K562 (cell line): ENCODE measurements at regions not wholly inside any gene's neighbourhood (a gene's known extent, or its start where the extent isn't known, plus 50 kb on each side); places are given as distances from the start of the nearest gene placed in this dataset.

Experiments
- CBX8 ChIP-seq: fragments of 200-600 bp; sonication (generic); IDR thresholded peaks from 2 replicates; pipeline ENCODE4 v1.6.1; 2012; ENCODE audit warnings: borderline replicate concordance, mixed run types, low read depth, mild to moderate bottlenecking, moderate library complexity, mixed read lengths, low read length, control low read depth, inconsistent platforms; ENCODE audit not compliant: poor library complexity, severe bottlenecking; ENCODE audit errors: extremely low read depth
- CC2D1A ChIP-seq: fragments of 450-650 bp; IDR thresholded peaks from 2 replicates; pipeline ENCODE4 v1.6.1; 2017; ENCODE audit warnings: mild to moderate bottlenecking
- ELK1 ChIP-seq: sonication (generic); formaldehyde crosslinking; IDR thresholded peaks from 2 replicates; pipeline ENCODE4 v1.8.1; 2022; ENCODE audit warnings: missing genetic modification reagents
- KDM5B ChIP-seq: fragments of 200-600 bp; sonication (generic); IDR thresholded peaks from 2 replicates; pipeline ENCODE4 v1.6.1; 2012; ENCODE audit warnings: low read depth, mild to moderate bottlenecking, moderate library complexity, low read length, control low read depth, inconsistent platforms; ENCODE audit not compliant: insufficient replicate concordance
- LARP7 ChIP-seq: fragments of 450-650 bp; IDR thresholded peaks from 2 replicates; pipeline ENCODE4 v1.6.1; 2016
- MBD2 ChIP-seq: sonication (generic); IDR thresholded peaks from 2 replicates; pipeline ENCODE4 v1.6.1; 2016; ENCODE audit warnings: low read depth, borderline replicate concordance
- NR4A1 ChIP-seq, 2 experiments: fragments of 250-450 bp in 1 of 2; fragments of 450-650 bp in 1 of 2; sonication (Bioruptor Pico) in 1 of 2; IDR thresholded peaks; 2 replicates each; pipeline versions ENCODE4 v1.4.0 to v1.6.1; 2016 to 2020; ENCODE audit warnings: mild to moderate bottlenecking in 2 of 2, missing compliant biosample characterization in 1 of 2, missing genetic modification characterization in 1 of 2, moderate library complexity in 1 of 2
- PRPF4 ChIP-seq: fragments of 200-400 bp; formaldehyde crosslinking; IDR thresholded peaks from one replicate; pipeline ENCODE4 v1.6.1; 2017; ENCODE audit warnings: low read length, low read depth, mild to moderate bottlenecking; ENCODE audit not compliant: insufficient read depth, poor library complexity, severe bottlenecking
- SIRT6 ChIP-seq: IDR thresholded peaks from one replicate; pipeline ENCODE4 v1.6.1; 2012; ENCODE audit warnings: low read depth, mild to moderate bottlenecking, control low read depth, inconsistent platforms, low read length, moderate library complexity
- SRSF1 ChIP-seq: fragments of 200-400 bp; formaldehyde crosslinking; IDR thresholded peaks from 2 replicates; pipeline ENCODE4 v1.6.1; 2017; ENCODE audit warnings: mild to moderate bottlenecking, low read depth, low read length, moderate library complexity
- TEAD4 ChIP-seq, 2 experiments: sonication (generic) in 1 of 2; formaldehyde crosslinking in 1 of 2; IDR thresholded peaks; 2 replicates each; pipeline versions ENCODE4 v1.6.1 to v1.8.0; 2012 to 2022; ENCODE audit warnings: borderline replicate concordance in 1 of 2, inconsistent platforms in 1 of 2, low read length in 1 of 2, mild to moderate bottlenecking in 1 of 2, missing genetic modification reagents in 1 of 2
- TFE3 ChIP-seq: fragments of 450-650 bp; formaldehyde crosslinking; IDR thresholded peaks from 2 replicates; pipeline ENCODE4 v1.4.0; 2020; ENCODE audit warnings: mild to moderate bottlenecking, mixed read lengths
- VEZF1 ChIP-seq: fragments of 200-800 bp; sonication (Bioruptor generic); IDR thresholded peaks from 2 replicates; pipeline ENCODE4 v1.6.1; 2017; ENCODE audit warnings: missing genetic modification characterization, missing compliant biosample characterization
- ZFP36 ChIP-seq: fragments of 150-350 bp; IDR thresholded peaks from 2 replicates; pipeline ENCODE4 v1.6.1; 2018; ENCODE audit warnings: low read length, low read depth; ENCODE audit not compliant: partially characterized antibody
- ZNF175 ChIP-seq: fragments of 200-800 bp; sonication (Bioruptor generic); IDR thresholded peaks from 2 replicates; pipeline ENCODE4 v1.6.1; 2016; ENCODE audit warnings: low read depth, mild to moderate bottlenecking, missing genetic modification characterization, missing compliant biosample characterization
- ZNF239 ChIP-seq: fragments of 250-450 bp; sonication (Bioruptor Pico); IDR thresholded peaks from 2 replicates; pipeline ENCODE4 v1.4.0; 2020; ENCODE audit warnings: mild to moderate bottlenecking
- ZNF3 ChIP-seq: fragments of 250-450 bp; sonication (Bioruptor Pico); IDR thresholded peaks from 2 replicates; pipeline ENCODE4 v1.5.0; 2021; ENCODE audit warnings: mild to moderate bottlenecking, moderate library complexity

DNA sequence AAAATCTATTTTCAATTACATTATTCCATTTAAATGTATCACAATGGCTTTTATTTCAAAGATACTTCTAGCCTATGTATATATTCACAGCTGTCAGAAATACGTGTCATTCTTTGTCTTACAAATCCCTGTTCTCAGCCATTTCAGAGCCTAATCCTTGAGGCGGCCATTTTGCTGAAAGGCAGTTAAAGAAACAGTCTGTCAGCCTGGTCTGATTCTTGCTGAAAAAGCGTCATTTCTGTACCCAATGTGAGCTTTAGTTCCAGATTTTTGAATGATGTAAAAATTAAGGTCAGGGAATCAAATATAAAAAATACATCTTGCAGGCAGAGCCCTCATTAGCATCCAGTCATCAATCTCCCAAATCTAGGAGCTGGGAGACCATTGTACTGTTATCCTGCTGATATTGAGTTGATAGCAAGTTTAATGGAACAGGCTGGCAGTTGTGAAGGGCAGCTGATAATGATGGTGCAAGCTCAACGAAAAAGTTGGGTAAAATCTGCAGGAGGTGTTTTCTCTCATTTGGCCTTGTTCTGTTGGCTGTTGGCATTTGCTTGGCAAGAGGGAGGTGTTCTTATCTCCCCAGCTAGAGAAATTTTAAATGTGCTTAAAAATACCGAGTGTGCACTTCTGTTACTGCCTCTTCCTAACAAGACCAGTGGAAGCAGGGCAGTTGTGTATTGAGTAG, 314.8 kb downstream of the SOX4 start (continued):
- TF ChIP-seq ZNF239 (CRISPR knock-in tag) (no peak), LARP7 (no peak), ELK1 (CRISPR knock-in tag) (no peak), ZFP36 (peak; percentile 51), VEZF1 (CRISPR knock-in tag) (no peak), SRSF1 (no peak), ZNF175 (CRISPR knock-in tag) (no peak), TEAD4 (IDR thresholded peaks at IDR 0.05; ENCODE audit: low read length) (0 out of 2 replicates have a peak, but pooled peaks have one; percentile 21), TEAD4 (CRISPR knock-in tag; IDR thresholded peaks at IDR 0.05; ENCODE audit: borderline replicate concordance) (no peak), NR4A1 (CRISPR knock-in tag; IDR thresholded peaks at IDR 0.05) (no peak), NR4A1 (tag; IDR thresholded peaks at IDR 0.05) (no peak), PRPF4 (no peak), ZNF3 (no peak), CBX8 (peak; percentile 94), KDM5B (no peak), CC2D1A (no peak), TFE3 (CRISPR knock-in tag) (no peak), MBD2 (no peak), SIRT6 (no peak)
- TF ChIP-seq, all 486 proteins: peak for 6
